NT2/D1 (cell line): ENCODE measurements at regions not wholly inside any gene's neighbourhood (a gene's known extent, or its start where the extent isn't known, plus 50 kb on each side); places are given as distances from the start of the nearest gene placed in this dataset.

Experiments
- SUZ12 ChIP-seq: IDR thresholded peaks from 2 replicates; pipeline ENCODE4 v1.6.1; 2011; ENCODE audit not compliant: insufficient read length, insufficient read depth; ENCODE audit errors: extremely low read depth
- YY1 ChIP-seq: IDR thresholded peaks from 2 replicates; pipeline ENCODE4 v1.6.1; 2011; ENCODE audit not compliant: insufficient read length, insufficient read depth
- ZNF274 ChIP-seq: IDR thresholded peaks from 2 replicates; pipeline ENCODE4 v1.6.1; 2011; ENCODE audit warnings: mild to moderate bottlenecking, low read depth, low read length

DNA sequence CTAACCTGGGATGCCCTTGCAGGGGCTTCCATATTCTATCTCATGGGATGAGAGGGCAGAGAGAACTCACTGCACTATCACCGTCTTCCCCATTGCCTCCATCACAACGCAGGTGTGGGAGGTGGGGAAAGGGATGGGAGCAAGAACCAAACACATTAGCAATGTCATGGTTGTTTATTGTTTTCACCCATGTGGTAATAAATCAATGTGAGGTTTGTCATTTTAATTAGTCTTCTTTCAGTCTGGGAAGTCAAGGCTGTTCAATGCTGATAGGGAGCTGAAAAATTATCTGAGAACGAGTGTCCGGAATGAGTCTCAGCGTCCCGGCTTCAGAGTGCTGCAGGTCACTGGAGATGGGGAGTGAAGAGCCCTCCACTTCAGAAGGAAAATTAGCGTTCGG is 268.5 kb downstream of the DUSP10 start:
- no peak for TF ChIP-seq YY1
- TF ChIP-seq ZNF274: no peak
- TF ChIP-seq SUZ12: no peak
